Pancreas (tissue), 10 donors: ENCODE measurements at regions not wholly inside any gene's neighbourhood (a gene's known extent, or its start where the extent isn't known, plus 50 kb on each side); places are given as distances from the start of the nearest gene placed in this dataset.

Experiments used
- ATAC-seq, 4 donors: fragments of 200-7000 bp; cut with Tn5 transposase; one replicate each; pipeline versions ENCODE4 v1.8.0 to v1.9.1; 2020; ENCODE audit warnings: mild to moderate bottlenecking in 4 of 4, moderate library complexity in 4 of 4
- DNase-seq, 6 donors: peaks; one replicate each; pipeline ENCODE4 v3.0.0-alpha.2; 2020
- FAIRE-seq: peaks from 2 replicates; lab custom pipeline; 2012; peaks lifted over from hg19 to GRCh38; lab: Jason Lieb, UNC
- H3K27ac ChIP-seq, 4 donors: fragments of 200-600 bp; sonication (generic); 1 replicate in 3 of 4; 2 replicates in 1 of 4; pipeline versions ENCODE4 v1.5.0 to v1.8.0; 2020
- H3K27me3 ChIP-seq, 4 donors: fragments of 200-600 bp; one replicate each; pipeline ENCODE4 v1.8.0; 2021
- H3K36me3 ChIP-seq, 3 donors: fragments of 200-600 bp; sonication (generic) in 1 of 3; one replicate each; pipeline versions ENCODE4 v1.5.0 to v1.8.0; 2020 to 2021
- H3K4me1 ChIP-seq, 3 donors: fragments of 200-600 bp; one replicate each; pipeline ENCODE4 v1.8.0; 2021
- H3K4me3 ChIP-seq, 4 donors: fragments of 200-600 bp; sonication (generic) in 2 of 4; one replicate each; pipeline versions ENCODE4 v1.5.0 to v1.8.0; 2020 to 2021
- H3K9me3 ChIP-seq, 4 donors: fragments of 200-600 bp; one replicate each; pipeline ENCODE4 v1.8.0; 2021
- CTCF ChIP-seq, 4 donors: fragments of 200-600 bp; sonication (generic) in 3 of 4; IDR thresholded peaks; one replicate each; pipeline versions ENCODE4 v1.5.0 to v1.8.0; 2021; ENCODE audit warnings: antibody characterized with exemption in 4 of 4
- WGBS, 2 donors: extraction: QIAGEN DNeasy Blood & Tissue Kit; methylation state at CpG; one replicate each; pipeline ENCODE4 v1.1.7; 2013; 5-methylcytosine and 5-hydroxymethylcytosine counted together
- intact Hi-C, 3 donors: fragments of 100-400 bp; cut with DNase I; formaldehyde crosslinking; loops; one replicate each; pipeline versions ENCODE4 v1.11.1 to v1.14.2; 2022
- donor health status: healthy with polysubstance abuse.
- donor health status: DM: no; HTN: no; CAD: no; lungs with moderate emphysema.
- donor health status: DM: no; HTN: no; CAD: no.
- donor health status: control.
- donor health status: control.
- donor health status: Bipolar disorder and iron deficiency.
- donor health status: DM: yes; HTN: yes; CAD: no.
- donor health status: DM: no; HTN: no; CAD: no.
- donor health status: DM: no; HTN: no; CAD: no.
- donor health status: DM: yes; HTN: yes; CAD: no.

DNA sequence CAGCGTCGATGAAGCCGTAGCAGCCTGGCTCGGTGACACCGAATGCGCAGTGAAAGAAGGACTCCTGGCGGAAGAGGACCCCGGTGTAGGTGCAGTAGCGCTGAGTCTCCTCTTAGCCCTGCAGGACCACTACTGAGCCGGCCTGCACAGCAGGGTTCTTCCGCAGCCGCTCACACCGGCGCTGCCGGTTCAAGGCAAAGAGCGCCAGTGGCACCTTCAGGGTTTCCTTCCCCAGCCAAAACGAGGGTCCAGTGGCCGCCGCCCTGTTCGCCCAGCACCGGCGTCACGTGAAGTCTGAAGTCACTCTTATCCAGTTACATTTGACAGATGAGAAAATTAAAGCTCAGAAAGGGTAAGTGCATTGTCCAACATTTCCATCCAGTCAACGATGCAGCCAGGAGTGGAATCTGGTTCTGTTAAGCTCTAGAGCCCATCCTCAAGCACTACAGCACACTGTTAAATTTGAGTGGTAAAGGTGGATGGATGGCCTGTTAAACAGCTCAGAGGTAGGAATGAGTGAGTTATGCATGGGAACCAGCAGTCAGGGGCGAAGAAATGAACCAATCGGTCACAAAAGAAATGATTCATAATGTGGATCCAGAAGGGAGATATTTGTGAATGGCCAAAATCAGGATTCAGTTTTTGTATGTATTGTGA, 50.2 kb upstream of the SMIM36 start:
- no peaks in the 10 kb centered on the region for H3K4me1 ChIP-seq
- no peaks in the 10 kb centered on the region for H3K36me3 ChIP-seq
- no peaks in the 10 kb centered on the region for H3K27me3 ChIP-seq
- intact Hi-C loops = no loop called here
- 80 to 81% methylated on average over 26 of the region's 26 CpGs for WGBS, 2 donors
- DNase-seq = no peak
- TF ChIP-seq CTCF (IDR thresholded peaks at IDR 0.05) = no peak
- FAIRE-seq = no peak
- H3K9me3 ChIP-seq = no peaks in the 10 kb centered on the region
- no peak for ATAC-seq
- H3K27ac ChIP-seq = no peak overlapping the region
- no peak overlapping the region for H3K4me3 ChIP-seq
